Gastrocnemius medialis (tissue), 4 donors: ENCODE measurements at regions not wholly inside any gene's neighbourhood (a gene's known extent, or its start where the extent isn't known, plus 50 kb on each side); places are given as distances from the start of the nearest gene placed in this dataset.

Source experiments
- ATAC-seq, 2 donors: fragments of 150-250 bp; one replicate each; pipeline ENCODE4 v1.9.1; 2016
- DNase-seq, 2 donors: peaks; one replicate each; pipeline ENCODE4 v3.0.0-alpha.2; 2019
- H3K27ac ChIP-seq, 4 donors: fragments of 200-600 bp; sonication (generic); 1 replicate in 1 of 4; 2 replicates in 3 of 4; pipeline ENCODE4 v1.5.1; 2016 to 2018; ENCODE audit warnings: mild to moderate bottlenecking in 2 of 4, moderate library complexity in 1 of 4
- H3K27me3 ChIP-seq, 3 donors: fragments of 200-600 bp; sonication (generic) in 2 of 3; 1 replicate in 1 of 3; 2 replicates in 2 of 3; pipeline versions ENCODE4 v1.5.1 to v1.6.0; 2016 to 2019; ENCODE audit warnings: mild to moderate bottlenecking in 1 of 3, moderate library complexity in 1 of 3
- H3K36me3 ChIP-seq, 2 donors: fragments of 200-600 bp; sonication (generic) in 1 of 2; one replicate each; pipeline ENCODE4 v1.5.1; 2017 to 2018
- H3K4me1 ChIP-seq, 2 donors: fragments of 200-600 bp; sonication (generic) in 1 of 2; one replicate each; pipeline ENCODE4 v1.5.1; 2016 to 2017; ENCODE audit warnings: mild to moderate bottlenecking in 2 of 2
- H3K4me3 ChIP-seq, 4 donors: fragments of 200-600 bp; sonication (generic) in 3 of 4; 1 replicate in 1 of 4; 2 replicates in 3 of 4; pipeline ENCODE4 v1.5.1; 2016 to 2019; ENCODE audit warnings: mild to moderate bottlenecking in 2 of 4
- H3K9me3 ChIP-seq, 3 donors: fragments of 200-600 bp; sonication (generic) in 2 of 3; 1 replicate in 1 of 3; 2 replicates in 2 of 3; pipeline ENCODE4 v1.5.1; 2016 to 2019
- POLR2A ChIP-seq, 2 donors: fragments of 450-650 bp; IDR thresholded peaks; one replicate each; pipeline ENCODE4 v1.6.1; 2017; ENCODE audit warnings: antibody characterized with exemption in 2 of 2, mild to moderate bottlenecking in 2 of 2, moderate library complexity in 2 of 2
- in situ Hi-C, 4 donors: fragments of 200-750 bp; cut with MboI; loops; one replicate each; pipeline versions ENCODE4 v1.15.0 to v1.8.0; 2017; ENCODE audit warnings: low sequenced_read_pairs in 4 of 4
- intact Hi-C: fragments of 100-400 bp; cut with DNase I; formaldehyde crosslinking; loops from one replicate; pipeline ENCODE4 v1.15.1; 2023; ENCODE audit warnings: low total_unique reads
- TF ChIP-seq, protein P1 (sequence below), 5 experiments: fragments of 450-650 bp in 3 of 5; fragments of 200-600 bp in 2 of 5; sonication (generic) in 2 of 5; IDR thresholded peaks in 4 of 5; conservative IDR thresholded peaks in 1 of 5; 1 replicate in 4 of 5; 2 replicates in 1 of 5; pipeline ENCODE4 v1.5.1; 2016 to 2019; ENCODE audit warnings: antibody characterized with exemption in 5 of 5, mild to moderate bottlenecking in 3 of 5, moderate library complexity in 3 of 5

DNA sequence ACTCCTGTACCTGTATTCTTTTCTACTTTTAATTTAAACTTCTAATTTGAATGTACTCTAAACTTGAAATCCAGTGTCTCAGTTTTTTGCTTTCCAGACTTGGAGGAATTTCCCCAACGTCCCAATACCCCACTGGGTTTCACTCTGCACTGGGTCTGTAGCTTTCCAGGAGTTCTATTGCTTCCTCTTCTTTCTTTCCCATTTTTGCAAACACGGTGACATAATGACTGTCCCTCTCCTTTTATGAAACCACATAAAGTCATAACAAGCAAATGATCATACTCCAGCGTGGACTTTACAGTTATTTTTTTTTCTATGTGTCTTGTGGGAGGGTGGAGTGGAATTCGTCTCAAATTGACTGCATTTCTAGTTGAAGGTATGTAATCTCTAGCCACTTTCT lies 97.1 kb downstream of the FASLG start:
- in situ Hi-C loops (no loop called here), intact Hi-C loops (no loop called here)
- no peak for DNase-seq
- Histone ChIP-seq H3K36me3 (no peaks in the 10 kb centered on the region), H3K27ac (no peak overlapping the region), H3K27me3 (no peaks in the 10 kb centered on the region), H3K9me3 (no peaks in the 10 kb centered on the region), H3K4me3 (no peak overlapping the region), H3K4me1 (no peaks in the 10 kb centered on the region)
- TF ChIP-seq, protein P1, sequence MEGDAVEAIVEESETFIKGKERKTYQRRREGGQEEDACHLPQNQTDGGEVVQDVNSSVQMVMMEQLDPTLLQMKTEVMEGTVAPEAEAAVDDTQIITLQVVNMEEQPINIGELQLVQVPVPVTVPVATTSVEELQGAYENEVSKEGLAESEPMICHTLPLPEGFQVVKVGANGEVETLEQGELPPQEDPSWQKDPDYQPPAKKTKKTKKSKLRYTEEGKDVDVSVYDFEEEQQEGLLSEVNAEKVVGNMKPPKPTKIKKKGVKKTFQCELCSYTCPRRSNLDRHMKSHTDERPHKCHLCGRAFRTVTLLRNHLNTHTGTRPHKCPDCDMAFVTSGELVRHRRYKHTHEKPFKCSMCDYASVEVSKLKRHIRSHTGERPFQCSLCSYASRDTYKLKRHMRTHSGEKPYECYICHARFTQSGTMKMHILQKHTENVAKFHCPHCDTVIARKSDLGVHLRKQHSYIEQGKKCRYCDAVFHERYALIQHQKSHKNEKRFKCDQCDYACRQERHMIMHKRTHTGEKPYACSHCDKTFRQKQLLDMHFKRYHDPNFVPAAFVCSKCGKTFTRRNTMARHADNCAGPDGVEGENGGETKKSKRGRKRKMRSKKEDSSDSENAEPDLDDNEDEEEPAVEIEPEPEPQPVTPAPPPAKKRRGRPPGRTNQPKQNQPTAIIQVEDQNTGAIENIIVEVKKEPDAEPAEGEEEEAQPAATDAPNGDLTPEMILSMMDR (IDR thresholded peaks at IDR 0.05 in 4 of 5, conservative IDR thresholded peaks at IDR 0.05 in 1 of 5) = no peak
- no peak for TF ChIP-seq POLR2A (IDR thresholded peaks at IDR 0.05)
- ATAC-seq = no peak

DNA sequence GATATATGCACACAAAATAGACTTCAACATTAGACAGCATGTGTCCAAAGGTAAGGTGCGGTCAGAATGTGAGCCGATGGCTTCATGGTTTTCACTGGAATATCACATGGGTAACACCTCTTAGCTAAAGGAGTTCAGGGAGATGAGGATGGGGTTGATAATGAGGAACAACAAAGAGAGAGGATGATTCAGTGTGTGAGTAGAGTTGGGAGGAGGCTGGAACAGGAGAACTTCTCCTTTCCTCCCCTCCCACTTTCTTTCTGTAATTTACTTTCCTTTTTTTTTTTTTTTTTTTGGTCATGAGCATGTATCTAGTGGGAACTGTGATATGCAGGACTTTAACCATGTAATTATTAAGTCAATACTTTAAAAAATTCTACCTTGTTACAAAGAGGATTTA lies 99.4 kb downstream of the FASLG start:
- Histone ChIP-seq H3K4me1 (no peaks in the 10 kb centered on the region), H3K9me3 (no peaks in the 10 kb centered on the region), H3K36me3 (no peaks in the 10 kb centered on the region), H3K4me3 (no peak overlapping the region), H3K27ac (no peak overlapping the region), H3K27me3 (no peaks in the 10 kb centered on the region)
- ATAC-seq (no peak), DNase-seq (no peak)
- in situ Hi-C loops (no loop called here), intact Hi-C loops (no loop called here)
- TF ChIP-seq, protein P1 (IDR thresholded peaks at IDR 0.05 in 4 of 5, conservative IDR thresholded peaks at IDR 0.05 in 1 of 5) = no peak
- no peak for TF ChIP-seq POLR2A (IDR thresholded peaks at IDR 0.05)

DNA sequence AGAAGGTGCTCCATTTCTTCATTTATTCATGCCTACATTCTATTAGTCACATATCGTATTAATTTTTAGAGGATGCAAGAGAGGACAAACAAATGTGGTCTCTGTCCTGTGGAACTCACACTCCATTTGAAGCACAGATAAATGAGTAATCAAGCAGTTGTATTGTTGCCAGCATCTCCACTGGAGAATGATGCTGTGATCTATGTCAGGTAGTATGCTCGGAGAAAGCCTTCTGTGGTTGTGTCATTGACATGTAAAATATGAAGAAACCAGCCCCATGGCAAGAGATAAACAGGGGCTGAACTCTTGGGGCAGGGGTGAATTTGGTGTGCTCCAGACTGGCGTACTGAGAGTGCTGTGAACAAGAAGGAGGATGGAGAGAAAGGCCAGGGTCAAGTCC lies 101.2 kb downstream of the FASLG start:
- Histone ChIP-seq H3K27me3 (no peaks in the 10 kb centered on the region), H3K4me3 (no peak overlapping the region), H3K27ac (no peak overlapping the region), H3K4me1 (no peaks in the 10 kb centered on the region), H3K36me3 (no peaks in the 10 kb centered on the region), H3K9me3 (no peaks in the 10 kb centered on the region)
- intact Hi-C loops = no loop called here
- DNase-seq (no peak), ATAC-seq (no peak)
- in situ Hi-C loops = no loop called here
- TF ChIP-seq, protein P1 (IDR thresholded peaks at IDR 0.05 in 4 of 5, conservative IDR thresholded peaks at IDR 0.05 in 1 of 5) = no peak
- TF ChIP-seq POLR2A (IDR thresholded peaks at IDR 0.05) = no peak

DNA sequence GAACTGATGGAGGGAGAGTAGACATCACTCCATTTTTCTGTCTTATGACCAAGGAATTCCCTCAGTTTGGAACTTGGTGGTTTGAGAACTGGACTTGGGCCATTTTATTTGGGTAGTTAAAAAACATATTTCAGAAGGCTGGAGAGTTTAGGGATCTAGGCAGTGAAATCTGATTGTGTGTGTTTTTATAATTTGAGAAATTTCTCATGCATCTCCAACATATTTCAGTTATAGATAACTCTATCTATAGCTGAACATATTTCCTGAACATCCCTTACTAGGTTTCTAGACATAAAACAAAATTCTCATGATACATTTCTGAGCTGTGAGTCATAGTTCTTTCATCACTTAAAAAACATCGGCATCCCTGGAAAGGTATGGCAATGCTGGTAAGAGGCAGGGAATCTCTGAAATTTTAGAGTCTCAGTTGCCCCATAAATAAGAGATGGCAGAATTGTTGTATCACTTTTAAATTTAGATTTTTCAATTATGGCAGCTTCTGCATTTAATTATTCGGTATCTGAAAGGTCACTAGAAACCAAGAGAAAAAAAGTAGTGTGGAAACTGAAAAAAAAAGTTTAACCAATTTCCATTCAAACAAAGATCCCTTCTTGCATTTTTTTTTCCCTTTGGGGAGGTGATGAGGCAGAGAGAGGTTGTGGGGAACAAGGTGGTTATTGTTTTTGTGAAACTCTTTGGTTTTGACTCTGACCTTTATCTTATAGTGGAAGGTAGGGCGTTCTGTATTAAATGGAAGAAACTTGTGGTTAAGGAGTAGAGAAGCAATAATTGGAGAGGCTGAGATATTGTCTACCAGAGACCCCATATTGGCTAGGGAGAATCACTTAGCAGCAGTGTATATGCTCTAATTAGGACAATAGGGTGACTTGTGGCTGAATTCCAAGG lies 102.9 kb downstream of the FASLG start:
- no peaks in the 10 kb centered on the region for H3K9me3 ChIP-seq
- TF ChIP-seq POLR2A (IDR thresholded peaks at IDR 0.05) = no peak
- TF ChIP-seq, protein P1 (IDR thresholded peaks at IDR 0.05 in 4 of 5, conservative IDR thresholded peaks at IDR 0.05 in 1 of 5) = no peak
- H3K36me3 ChIP-seq = no peaks in the 10 kb centered on the region
- no peaks in the 10 kb centered on the region for H3K4me1 ChIP-seq
- H3K27me3 ChIP-seq = no peaks in the 10 kb centered on the region
- no peak for DNase-seq
- no peak overlapping the region for H3K4me3 ChIP-seq
- in situ Hi-C loops (no loop called here), intact Hi-C loops (no loop called here)
- no peak for ATAC-seq
- H3K27ac ChIP-seq = no peak overlapping the region
